ENCODE measurements at regions not wholly inside any gene's neighbourhood (a gene's known extent, or its start where the extent isn't known, plus 50 kb on each side); places are given as distances from the start of the nearest gene placed in this dataset.

DNA sequence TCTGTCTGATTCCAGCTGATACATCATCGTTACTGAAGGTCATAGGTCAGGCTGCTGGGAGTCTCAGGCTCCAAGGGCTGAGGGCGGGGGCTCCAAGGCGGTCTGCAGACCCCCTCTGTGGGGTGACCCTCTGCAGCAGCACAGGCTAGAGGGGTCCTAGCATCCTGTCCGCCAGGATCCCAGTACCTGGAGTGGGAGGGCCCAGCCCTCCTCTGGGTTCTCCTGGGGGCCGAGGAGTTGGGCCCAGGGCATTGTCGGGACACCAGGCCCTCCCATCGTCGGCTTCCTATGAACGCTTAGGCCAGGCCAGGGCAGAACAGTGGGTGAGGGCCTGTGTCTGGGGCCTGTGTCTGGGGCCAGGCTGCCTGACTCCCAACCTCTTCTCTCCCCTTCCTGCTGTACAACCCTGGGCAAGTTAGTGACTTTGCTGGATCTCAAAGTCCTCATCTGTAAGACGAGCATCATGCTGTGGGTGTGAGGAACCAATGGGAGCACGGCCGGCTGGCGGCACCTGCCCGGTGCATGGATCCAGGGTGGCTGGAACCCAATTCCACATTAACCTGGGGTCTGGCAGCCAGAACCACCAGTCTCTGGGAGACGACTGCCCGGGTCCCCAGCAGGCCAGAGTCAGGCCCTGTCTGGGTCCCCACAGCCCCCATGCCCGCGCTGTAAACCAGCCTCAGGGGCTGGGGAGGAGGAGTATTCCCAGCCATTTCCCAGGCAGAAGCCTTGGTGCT is 56.2 kb upstream of the COL18A1 start:
- no peak overlapping the region for H3K27ac ChIP-seq (ENCODE audit: low read depth, low read length)
- H3K27me3 ChIP-seq (ENCODE audit: control insufficient read depth in 1 of 2, insufficient read depth in 2 of 2, low read length in 2 of 2) = peaks cover 0 to 1% of the 10 kb centered on the region in 2 donors
- H3K36me3 ChIP-seq (ENCODE audit: control insufficient read depth in 1 of 2, insufficient read depth in 2 of 2, low read length in 2 of 2) = no peaks in the 10 kb centered on the region
- H3K4me3 ChIP-seq (ENCODE audit: low read depth in 1 of 2, low read length in 2 of 2) = no peak overlapping the region
- H3K9ac ChIP-seq (ENCODE audit: low read depth in 1 of 2, low read length in 2 of 2) = no peak overlapping the region
- peaks cover 0 to 10% of the 10 kb centered on the region in 2 donors for H3K4me1 ChIP-seq (ENCODE audit: control insufficient read depth in 1 of 2, insufficient read depth in 2 of 2, low read length in 2 of 2)
- H3K9me3 ChIP-seq (ENCODE audit: control insufficient read depth in 1 of 2, low read length in 2 of 2) = no peaks in the 10 kb centered on the region

DNA sequence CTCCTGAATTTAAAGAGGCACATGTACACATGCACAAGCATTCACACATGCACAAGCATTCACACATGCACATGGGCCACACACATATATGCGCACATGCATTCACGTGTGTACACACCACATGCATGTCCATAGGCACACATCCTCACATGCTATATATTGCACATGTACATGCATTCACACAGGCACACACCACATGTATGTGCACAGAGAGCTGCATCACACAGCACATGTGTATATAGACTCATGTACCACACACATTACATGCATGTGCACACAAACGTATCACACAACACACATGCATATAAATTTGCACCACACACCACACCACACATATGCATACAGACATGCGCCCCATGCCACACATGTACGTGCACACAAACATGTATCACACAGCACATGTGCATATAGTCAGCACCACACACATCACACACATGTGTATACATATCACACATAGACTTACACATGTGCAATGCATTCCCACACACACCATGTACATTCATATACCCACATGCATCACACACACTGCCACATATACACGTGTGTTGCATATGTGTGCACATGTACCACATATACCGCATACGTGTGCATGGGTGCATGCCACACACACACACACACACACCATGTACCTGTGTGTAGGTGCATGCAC is 54.6 kb upstream of the COL18A1 start:
- H3K4me1 ChIP-seq (ENCODE audit: control insufficient read depth in 1 of 2, insufficient read depth in 2 of 2, low read length in 2 of 2) = peaks cover 0 to 10% of the 10 kb centered on the region in 2 donors
- H3K9me3 ChIP-seq (ENCODE audit: control insufficient read depth in 1 of 2, low read length in 2 of 2) = no peaks in the 10 kb centered on the region
- H3K27ac ChIP-seq (ENCODE audit: low read depth, low read length) = no peak overlapping the region
- no peak overlapping the region for H3K4me3 ChIP-seq (ENCODE audit: low read depth in 1 of 2, low read length in 2 of 2)
- H3K27me3 ChIP-seq (ENCODE audit: control insufficient read depth in 1 of 2, insufficient read depth in 2 of 2, low read length in 2 of 2) = peaks cover 0 to 3% of the 10 kb centered on the region in 2 donors
- H3K9ac ChIP-seq (ENCODE audit: low read depth in 1 of 2, low read length in 2 of 2) = no peak overlapping the region
- no peaks in the 10 kb centered on the region for H3K36me3 ChIP-seq (ENCODE audit: control insufficient read depth in 1 of 2, insufficient read depth in 2 of 2, low read length in 2 of 2)

DNA sequence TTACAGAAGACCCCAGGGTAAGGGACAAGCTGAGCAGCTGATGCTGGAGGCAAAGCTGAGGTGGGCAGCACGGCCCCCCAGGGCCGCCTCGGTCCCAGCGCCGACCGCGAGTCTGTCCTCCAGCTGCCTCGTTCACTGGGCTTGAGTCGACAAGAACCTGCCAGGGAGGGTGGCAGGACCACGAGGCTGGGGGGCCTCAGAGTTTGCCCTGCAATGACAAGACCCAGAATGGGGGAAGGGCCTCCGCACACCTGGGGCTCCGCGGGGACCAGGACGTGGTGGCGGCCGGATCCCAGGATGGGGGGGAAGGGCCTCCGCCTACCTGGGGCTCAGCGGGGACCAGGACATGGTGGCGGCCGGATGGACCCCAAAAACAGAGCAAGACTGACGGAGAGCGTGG is 53.9 kb upstream of the COL18A1 start:
- Histone ChIP-seq H3K4me3 (ENCODE audit: low read depth in 1 of 2, low read length in 2 of 2) (no peak overlapping the region), H3K36me3 (ENCODE audit: control insufficient read depth in 1 of 2, insufficient read depth in 2 of 2, low read length in 2 of 2) (no peaks in the 10 kb centered on the region), H3K9ac (ENCODE audit: low read depth in 1 of 2, low read length in 2 of 2) (no peak overlapping the region), H3K9me3 (ENCODE audit: control insufficient read depth in 1 of 2, low read length in 2 of 2) (no peaks in the 10 kb centered on the region), H3K27me3 (ENCODE audit: control insufficient read depth in 1 of 2, insufficient read depth in 2 of 2, low read length in 2 of 2) (peaks cover 0 to 3% of the 10 kb centered on the region in 2 donors), H3K27ac (ENCODE audit: low read depth, low read length) (no peak overlapping the region), H3K4me1 (ENCODE audit: control insufficient read depth in 1 of 2, insufficient read depth in 2 of 2, low read length in 2 of 2) (peaks cover 6 to 13% of the 10 kb centered on the region in 2 donors)

DNA sequence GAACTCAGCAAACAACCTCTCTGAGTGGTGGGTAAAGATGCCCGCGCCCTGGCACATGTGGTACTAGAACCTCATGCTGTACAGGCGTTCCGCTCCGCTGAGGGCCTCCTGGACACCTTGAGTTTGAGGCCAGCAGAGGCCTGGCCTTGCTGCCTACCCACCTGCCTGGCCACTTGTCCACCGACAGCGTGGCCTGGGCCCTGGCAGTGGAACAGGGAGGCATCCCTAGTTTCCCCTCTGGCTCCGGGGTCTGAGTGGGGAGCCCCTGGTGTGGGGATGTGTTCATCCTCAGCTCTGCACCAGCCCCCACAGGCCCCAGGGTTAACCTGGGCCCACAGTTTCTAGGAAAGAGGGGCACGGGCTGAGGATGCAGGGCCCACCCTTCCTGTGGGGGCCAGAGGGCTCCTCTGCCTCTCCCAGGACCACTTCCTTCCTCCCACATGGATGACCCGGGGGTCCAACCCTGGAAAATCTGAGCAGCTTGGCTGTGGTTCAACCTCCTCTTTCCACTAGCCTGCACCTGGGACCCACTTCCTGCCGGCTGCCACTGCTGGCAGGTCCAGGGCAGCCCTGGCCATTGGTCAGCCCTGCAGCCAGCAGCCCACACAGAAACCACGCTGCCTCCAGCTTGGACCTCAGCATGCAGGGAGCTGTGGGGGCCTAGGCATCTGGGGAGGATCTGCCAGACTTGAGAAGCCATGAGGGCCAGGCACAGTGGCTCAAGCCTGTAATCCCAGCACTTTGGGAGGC is 53.3 kb upstream of the COL18A1 start:
- Histone ChIP-seq H3K9me3 (ENCODE audit: control insufficient read depth in 1 of 2, low read length in 2 of 2) (no peaks in the 10 kb centered on the region), H3K4me1 (ENCODE audit: control insufficient read depth in 1 of 2, insufficient read depth in 2 of 2, low read length in 2 of 2) (peaks cover 12 to 20% of the 10 kb centered on the region in 2 donors), H3K27ac (ENCODE audit: low read depth, low read length) (no peak overlapping the region), H3K27me3 (ENCODE audit: control insufficient read depth in 1 of 2, insufficient read depth in 2 of 2, low read length in 2 of 2) (peaks cover 0 to 3% of the 10 kb centered on the region in 2 donors), H3K36me3 (ENCODE audit: control insufficient read depth in 1 of 2, insufficient read depth in 2 of 2, low read length in 2 of 2) (no peaks in the 10 kb centered on the region), H3K9ac (ENCODE audit: low read depth in 1 of 2, low read length in 2 of 2) (no peak overlapping the region), H3K4me3 (ENCODE audit: low read depth in 1 of 2, low read length in 2 of 2) (no peak overlapping the region)

DNA sequence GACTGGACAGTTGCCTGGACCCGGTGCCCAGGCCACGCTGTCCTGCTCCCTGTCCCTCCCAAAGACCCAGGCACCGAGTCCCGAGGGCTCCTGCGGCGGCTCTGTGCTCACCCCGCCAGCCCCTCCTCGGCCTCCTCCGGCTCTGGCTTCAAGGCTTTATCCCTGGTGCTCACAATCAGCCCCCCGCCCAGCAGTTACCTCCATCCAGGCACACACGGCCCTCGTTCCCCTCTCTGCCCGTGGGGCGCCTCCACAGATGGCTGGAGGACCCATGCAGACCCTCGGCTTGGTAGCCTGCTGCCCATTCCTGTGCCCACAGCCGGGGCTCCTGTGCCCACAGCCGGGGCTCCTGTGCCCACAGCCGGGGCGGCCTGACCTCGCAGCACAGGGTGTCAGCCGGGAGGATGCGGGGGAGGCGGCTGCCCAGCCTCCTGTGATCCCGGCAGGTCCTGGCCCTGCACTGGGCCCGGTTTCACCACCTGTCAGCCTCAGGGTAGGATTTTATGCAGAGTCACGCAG is 52.3 kb upstream of the COL18A1 start:
- Histone ChIP-seq H3K27ac (ENCODE audit: low read depth, low read length) (no peak overlapping the region), H3K9me3 (ENCODE audit: control insufficient read depth in 1 of 2, low read length in 2 of 2) (no peaks in the 10 kb centered on the region), H3K9ac (ENCODE audit: low read depth in 1 of 2, low read length in 2 of 2) (no peak overlapping the region), H3K4me1 (ENCODE audit: control insufficient read depth in 1 of 2, insufficient read depth in 2 of 2, low read length in 2 of 2) (peaks cover 21 to 28% of the 10 kb centered on the region in 2 donors), H3K27me3 (ENCODE audit: control insufficient read depth in 1 of 2, insufficient read depth in 2 of 2, low read length in 2 of 2) (peaks cover 0 to 3% of the 10 kb centered on the region in 2 donors), H3K4me3 (ENCODE audit: low read depth in 1 of 2, low read length in 2 of 2) (no peak overlapping the region), H3K36me3 (ENCODE audit: control insufficient read depth in 1 of 2, insufficient read depth in 2 of 2, low read length in 2 of 2) (no peaks in the 10 kb centered on the region)

DNA sequence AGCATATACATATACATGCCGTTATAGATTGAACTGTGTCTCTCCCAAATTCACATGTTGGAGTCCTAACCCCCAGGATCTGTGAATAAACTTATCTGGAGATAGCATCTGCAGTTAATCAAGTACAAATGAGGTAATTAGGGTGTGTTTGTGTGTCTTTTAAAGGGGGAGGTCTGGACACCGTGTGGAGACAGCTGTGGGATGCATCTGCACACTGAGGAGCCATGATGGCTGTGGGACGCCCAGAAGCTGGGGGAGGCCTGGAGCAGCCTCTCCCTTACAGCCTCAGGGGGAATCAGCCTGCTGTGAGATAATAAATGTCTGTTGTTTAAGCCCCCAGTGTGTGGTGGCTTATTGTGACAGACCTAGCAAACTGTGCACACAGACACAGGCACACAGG is 51.8 kb upstream of the COL18A1 start:
- H3K4me1 ChIP-seq (ENCODE audit: control insufficient read depth in 1 of 2, insufficient read depth in 2 of 2, low read length in 2 of 2) = peaks cover 23 to 28% of the 10 kb centered on the region in 2 donors
- no peaks in the 10 kb centered on the region for H3K9me3 ChIP-seq (ENCODE audit: control insufficient read depth in 1 of 2, low read length in 2 of 2)
- H3K27ac ChIP-seq (ENCODE audit: low read depth, low read length) = no peak overlapping the region
- H3K9ac ChIP-seq (ENCODE audit: low read depth in 1 of 2, low read length in 2 of 2) = no peak overlapping the region
- H3K4me3 ChIP-seq (ENCODE audit: low read depth in 1 of 2, low read length in 2 of 2) = no peak overlapping the region
- H3K27me3 ChIP-seq (ENCODE audit: control insufficient read depth in 1 of 2, insufficient read depth in 2 of 2, low read length in 2 of 2) = peaks cover 0 to 3% of the 10 kb centered on the region in 2 donors
- H3K36me3 ChIP-seq (ENCODE audit: control insufficient read depth in 1 of 2, insufficient read depth in 2 of 2, low read length in 2 of 2) = no peaks in the 10 kb centered on the region

DNA sequence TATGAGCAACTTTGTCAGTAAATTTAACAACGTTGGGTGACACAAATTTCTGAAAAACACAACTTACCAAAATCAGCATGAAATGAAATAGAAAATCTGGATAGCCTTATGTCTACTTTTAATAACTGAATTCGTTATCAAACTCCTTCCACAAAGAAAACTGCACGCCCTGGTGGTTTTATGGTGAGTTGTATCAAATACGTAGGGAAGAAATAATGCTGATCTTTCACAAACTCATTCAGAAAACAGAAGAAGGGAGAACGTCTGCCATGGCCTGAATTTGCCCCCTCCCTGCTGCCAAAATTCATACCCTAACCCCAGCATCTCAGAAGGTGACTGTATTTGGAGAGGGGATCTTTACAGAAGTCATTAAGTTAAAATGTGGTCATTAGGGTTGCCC is 50.0 kb upstream of the COL18A1 start:
- Histone ChIP-seq H3K9ac (ENCODE audit: low read depth in 1 of 2, low read length in 2 of 2) (no peak overlapping the region), H3K27me3 (ENCODE audit: control insufficient read depth in 1 of 2, insufficient read depth in 2 of 2, low read length in 2 of 2) (peaks cover 0 to 3% of the 10 kb centered on the region in 2 donors), H3K36me3 (ENCODE audit: control insufficient read depth in 1 of 2, insufficient read depth in 2 of 2, low read length in 2 of 2) (no peaks in the 10 kb centered on the region), H3K4me1 (ENCODE audit: control insufficient read depth in 1 of 2, insufficient read depth in 2 of 2, low read length in 2 of 2) (peaks cover 23 to 25% of the 10 kb centered on the region in 2 donors), H3K9me3 (ENCODE audit: control insufficient read depth in 1 of 2, low read length in 2 of 2) (no peaks in the 10 kb centered on the region), H3K4me3 (ENCODE audit: low read depth in 1 of 2, low read length in 2 of 2) (no peak overlapping the region), H3K27ac (ENCODE audit: low read depth, low read length) (no peak overlapping the region)

All from duodenal mucosa (tissue), 2 donors.